ENCODE measurements at regions not wholly inside any gene's neighbourhood (a gene's known extent, or its start where the extent isn't known, plus 50 kb on each side); places are given as distances from the start of the nearest gene placed in this dataset.

DNA sequence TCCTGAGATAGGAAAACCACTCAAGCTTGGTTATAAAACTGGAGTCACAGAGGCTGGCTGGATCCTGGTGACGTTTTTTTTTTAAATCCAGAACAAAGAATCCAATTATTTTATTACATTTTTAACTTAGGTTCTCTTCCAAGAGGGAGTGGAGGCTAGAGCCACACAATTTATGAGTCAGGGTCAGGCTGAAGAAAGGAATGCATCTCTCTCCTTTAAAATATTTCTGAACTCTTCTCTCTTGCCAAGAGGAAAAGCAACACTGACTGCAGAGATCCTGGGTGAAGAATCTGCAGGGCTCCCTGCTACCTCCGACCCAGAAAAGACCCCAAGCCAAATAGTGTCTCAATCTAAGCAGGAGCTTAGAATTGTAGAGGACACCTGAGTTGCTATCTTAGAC, 88.5 kb upstream of the SSTR4 start:
- TF ChIP-seq, protein P1, sequence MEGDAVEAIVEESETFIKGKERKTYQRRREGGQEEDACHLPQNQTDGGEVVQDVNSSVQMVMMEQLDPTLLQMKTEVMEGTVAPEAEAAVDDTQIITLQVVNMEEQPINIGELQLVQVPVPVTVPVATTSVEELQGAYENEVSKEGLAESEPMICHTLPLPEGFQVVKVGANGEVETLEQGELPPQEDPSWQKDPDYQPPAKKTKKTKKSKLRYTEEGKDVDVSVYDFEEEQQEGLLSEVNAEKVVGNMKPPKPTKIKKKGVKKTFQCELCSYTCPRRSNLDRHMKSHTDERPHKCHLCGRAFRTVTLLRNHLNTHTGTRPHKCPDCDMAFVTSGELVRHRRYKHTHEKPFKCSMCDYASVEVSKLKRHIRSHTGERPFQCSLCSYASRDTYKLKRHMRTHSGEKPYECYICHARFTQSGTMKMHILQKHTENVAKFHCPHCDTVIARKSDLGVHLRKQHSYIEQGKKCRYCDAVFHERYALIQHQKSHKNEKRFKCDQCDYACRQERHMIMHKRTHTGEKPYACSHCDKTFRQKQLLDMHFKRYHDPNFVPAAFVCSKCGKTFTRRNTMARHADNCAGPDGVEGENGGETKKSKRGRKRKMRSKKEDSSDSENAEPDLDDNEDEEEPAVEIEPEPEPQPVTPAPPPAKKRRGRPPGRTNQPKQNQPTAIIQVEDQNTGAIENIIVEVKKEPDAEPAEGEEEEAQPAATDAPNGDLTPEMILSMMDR (IDR thresholded peaks at IDR 0.05 in 2 of 3, conservative IDR thresholded peaks at IDR 0.05 in 1 of 3; ENCODE audit: control insufficient read depth in 2 of 3, extremely low read depth in 1 of 3, insufficient read depth in 1 of 3, low read depth in 3 of 3, low read length in 3 of 3), result no peak
- TF ChIP-seq, protein P2, sequence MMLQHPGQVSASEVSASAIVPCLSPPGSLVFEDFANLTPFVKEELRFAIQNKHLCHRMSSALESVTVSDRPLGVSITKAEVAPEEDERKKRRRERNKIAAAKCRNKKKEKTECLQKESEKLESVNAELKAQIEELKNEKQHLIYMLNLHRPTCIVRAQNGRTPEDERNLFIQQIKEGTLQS (IDR thresholded peaks at IDR 0.05; ENCODE audit: borderline replicate concordance, extremely low read depth, low read depth, low read length), result no peak
- TF ChIP-seq, protein P3, sequence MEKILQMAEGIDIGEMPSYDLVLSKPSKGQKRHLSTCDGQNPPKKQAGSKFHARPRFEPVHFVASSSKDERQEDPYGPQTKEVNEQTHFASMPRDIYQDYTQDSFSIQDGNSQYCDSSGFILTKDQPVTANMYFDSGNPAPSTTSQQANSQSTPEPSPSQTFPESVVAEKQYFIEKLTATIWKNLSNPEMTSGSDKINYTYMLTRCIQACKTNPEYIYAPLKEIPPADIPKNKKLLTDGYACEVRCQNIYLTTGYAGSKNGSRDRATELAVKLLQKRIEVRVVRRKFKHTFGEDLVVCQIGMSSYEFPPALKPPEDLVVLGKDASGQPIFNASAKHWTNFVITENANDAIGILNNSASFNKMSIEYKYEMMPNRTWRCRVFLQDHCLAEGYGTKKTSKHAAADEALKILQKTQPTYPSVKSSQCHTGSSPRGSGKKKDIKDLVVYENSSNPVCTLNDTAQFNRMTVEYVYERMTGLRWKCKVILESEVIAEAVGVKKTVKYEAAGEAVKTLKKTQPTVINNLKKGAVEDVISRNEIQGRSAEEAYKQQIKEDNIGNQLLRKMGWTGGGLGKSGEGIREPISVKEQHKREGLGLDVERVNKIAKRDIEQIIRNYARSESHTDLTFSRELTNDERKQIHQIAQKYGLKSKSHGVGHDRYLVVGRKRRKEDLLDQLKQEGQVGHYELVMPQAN (conservative IDR thresholded peaks at IDR 0.05), result no peak

All from GM12878 (cell line).